GM18861 (cell line): ENCODE measurements at regions not wholly inside any gene's neighbourhood (a gene's known extent, or its start where the extent isn't known, plus 50 kb on each side); places are given as distances from the start of the nearest gene placed in this dataset.
"Not testable (repeated sequence)": the region's sequence is repeated elsewhere in the genome, so short reads cannot be mapped to it uniquely, and the experiment has no call there.

Experiments used
- ATAC-seq: cut with Tn5 transposase; IDR thresholded peaks from one replicate; pipeline ENCODE4 v1.9.1; 2021; ENCODE audit not compliant: unreplicated experiment

DNA sequence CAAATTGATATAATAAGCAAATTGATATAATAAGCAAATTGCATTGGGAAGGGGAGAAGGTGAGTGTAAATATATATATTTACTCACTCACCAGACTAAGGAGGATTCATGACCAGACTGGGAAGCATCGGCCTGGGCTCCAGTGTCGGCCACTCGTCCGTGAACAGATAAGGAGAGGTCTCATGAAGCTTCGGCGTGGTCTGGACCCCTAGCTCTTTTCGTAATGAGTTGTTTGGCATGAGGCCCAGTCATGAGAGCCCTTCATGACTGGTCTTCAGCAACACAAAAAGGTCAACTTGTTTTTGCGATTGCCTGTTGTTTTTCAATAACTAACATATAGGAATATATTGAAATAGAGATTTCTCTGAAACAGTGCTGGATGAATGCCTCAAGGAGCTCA is 222.9 kb upstream of the KCNK2 start:
- ATAC-seq: no peak

DNA sequence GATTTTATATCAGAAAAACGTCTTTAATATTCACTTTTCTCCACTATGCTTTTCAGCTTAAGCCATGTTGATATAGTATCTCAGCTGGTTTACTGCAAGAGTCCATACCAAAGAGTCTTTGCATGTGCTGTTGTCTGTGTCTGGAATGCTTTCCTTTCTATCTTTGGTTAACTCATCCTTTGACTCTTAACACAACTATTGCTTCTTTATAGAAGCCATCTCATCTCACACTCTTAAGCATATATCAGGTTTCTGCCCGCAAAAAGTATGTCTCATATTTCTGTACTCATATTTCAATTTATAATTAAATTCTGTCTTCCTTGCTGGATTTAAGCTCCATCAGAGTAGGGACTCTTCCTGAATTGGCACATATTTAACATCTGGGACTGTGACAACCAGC is 220.9 kb upstream of the KCNK2 start:
- ATAC-seq: no peak

GRCh38 chr1:214862421-214862820 is 220.1 kb upstream of the KCNK2 start:
- ATAC-seq: no peak

GRCh38 chr1:214864896-214865688 is 217.4 kb upstream of the KCNK2 start:
- ATAC-seq: no peak

DNA sequence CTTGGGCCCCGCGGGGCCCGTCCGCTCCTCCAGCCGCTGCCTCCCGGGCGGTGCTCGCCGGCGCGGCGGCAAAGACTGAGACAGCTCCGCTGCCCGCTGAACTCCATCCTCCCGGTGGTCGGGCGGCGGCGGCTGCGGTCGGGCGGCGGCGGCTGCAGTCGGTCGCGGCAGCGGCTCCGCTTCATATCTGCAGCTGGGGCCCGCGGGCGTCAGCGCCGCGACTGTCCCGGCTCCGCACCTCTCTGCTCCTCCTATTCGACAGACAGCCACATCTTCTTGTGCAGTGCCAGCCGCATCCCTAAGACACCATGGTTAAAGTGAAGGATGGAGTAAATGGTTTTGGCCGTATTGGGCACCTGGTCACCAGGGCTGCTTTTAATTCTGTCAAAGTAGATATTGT is 212.1 kb upstream of the KCNK2 start:
- ATAC-seq: not testable (repeated sequence)

DNA sequence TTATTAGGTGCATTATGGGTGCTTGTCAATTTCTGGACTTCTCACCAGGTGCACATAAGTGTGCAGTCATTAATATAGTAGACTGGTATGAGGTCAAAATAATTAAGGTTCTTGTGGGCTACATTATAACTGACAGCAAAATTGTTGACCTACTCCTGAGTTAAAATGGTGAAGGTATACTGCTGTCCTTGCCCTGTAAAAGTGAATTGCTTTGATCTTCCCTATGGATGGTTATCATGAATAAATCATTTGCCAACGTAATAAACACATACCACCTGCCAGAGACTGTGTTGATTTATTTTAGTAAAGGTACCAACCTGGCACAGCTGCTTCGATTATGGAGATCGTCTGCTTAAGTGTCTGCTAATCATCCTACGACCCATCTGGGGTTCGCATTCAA is 201.6 kb upstream of the KCNK2 start:
- no peak for ATAC-seq

- no peak for ATAC-seq
Measured at GRCh38 chr1:214882616-214883015, 199.9 kb upstream of the KCNK2 start.

- ATAC-seq: no peak
Measured at GRCh38 chr1:214895011-214895600, 187.4 kb upstream of the KCNK2 start.

GRCh38 chr1:214896921-214897320 is 185.6 kb upstream of the KCNK2 start:
- no peak for ATAC-seq

GRCh38 chr1:214897581-214897980 is 185.0 kb upstream of the KCNK2 start:
- ATAC-seq: no peak

GRCh38 chr1:214898161-214898560 is 184.4 kb upstream of the KCNK2 start:
- ATAC-seq: no peak

DNA sequence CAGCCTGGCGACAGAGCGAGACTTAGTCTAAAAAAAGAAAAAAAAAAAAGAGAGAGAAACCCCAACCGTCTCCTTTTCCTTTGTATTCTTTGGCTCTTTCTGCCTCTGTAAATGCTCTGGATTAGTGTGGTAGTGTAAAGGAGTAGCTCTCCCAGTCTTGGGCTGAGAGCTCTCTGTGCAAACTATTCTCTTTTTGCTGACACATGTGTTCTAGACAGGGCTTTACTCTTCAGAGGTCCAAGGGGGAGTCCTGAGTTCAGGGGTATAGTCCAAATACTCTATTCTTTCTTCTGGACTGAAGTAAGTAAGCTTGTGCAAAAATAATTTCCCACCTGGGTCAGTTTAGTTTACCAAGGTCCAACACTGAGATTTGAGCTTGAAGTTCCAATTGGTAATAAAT is 183.8 kb upstream of the KCNK2 start:
- no peak for ATAC-seq

- no peak for ATAC-seq
Measured at GRCh38 chr1:214899908-214900460, 182.6 kb upstream of the KCNK2 start.

GRCh38 chr1:214900590-214900989 is 181.9 kb upstream of the KCNK2 start:
- ATAC-seq: no peak

GRCh38 chr1:214901718-214902117 is 180.8 kb upstream of the KCNK2 start:
- ATAC-seq: no peak

GRCh38 chr1:214902636-214903320 is 179.8 kb upstream of the KCNK2 start:
- no peak for ATAC-seq

- no peak for ATAC-seq
Measured at GRCh38 chr1:214912127-214912526, 170.4 kb upstream of the KCNK2 start.

- ATAC-seq: no peak
Measured at GRCh38 chr1:214913966-214914365, 168.6 kb upstream of the KCNK2 start.

- no peak for ATAC-seq
Measured at GRCh38 chr1:214917081-214917635, 165.4 kb upstream of the KCNK2 start.

DNA sequence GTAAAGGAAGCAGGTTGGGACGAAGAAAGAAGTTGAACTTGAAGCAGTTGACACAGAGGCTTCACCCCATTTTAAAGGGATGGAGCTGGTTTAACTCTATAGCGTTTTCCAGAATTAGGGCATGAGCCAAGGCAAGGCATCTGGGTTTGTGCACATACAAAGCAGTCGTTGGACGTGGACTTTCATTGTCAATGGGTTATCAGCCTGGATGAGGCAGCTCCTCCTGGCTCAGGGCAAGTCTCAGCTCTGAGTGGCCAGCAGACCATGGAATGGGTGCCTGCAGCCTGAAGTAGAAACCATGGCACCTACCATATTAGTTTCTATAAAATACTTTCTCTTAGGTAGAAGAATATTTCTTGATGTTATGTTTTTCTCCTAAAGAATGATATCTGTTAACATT is 163.8 kb upstream of the KCNK2 start:
- ATAC-seq: no peak

GRCh38 chr1:214920337-214920736 is 162.2 kb upstream of the KCNK2 start:
- no peak for ATAC-seq
